Breast epithelium (tissue), 4 donors: ENCODE measurements at regions not wholly inside any gene's neighbourhood (a gene's known extent, or its start where the extent isn't known, plus 50 kb on each side); places are given as distances from the start of the nearest gene placed in this dataset.

Experiments
- DNase-seq, 2 donors: peaks; one replicate each; pipeline ENCODE4 v3.0.0-alpha.2; 2019; ENCODE audit warnings: low spot score in 2 of 2
- H3K27ac ChIP-seq, 2 donors: fragments of 200-600 bp; sonication (generic) in 1 of 2; one replicate each; pipeline ENCODE4 v1.5.1; 2016 to 2019; ENCODE audit warnings: mild to moderate bottlenecking in 1 of 2
- H3K27me3 ChIP-seq, 2 donors: fragments of 200-600 bp; sonication (generic) in 1 of 2; one replicate each; pipeline versions ENCODE4 v1.5.1 to v1.6.0; 2017 to 2019; ENCODE audit warnings: control low read depth in 1 of 2, mild to moderate bottlenecking in 1 of 2
- H3K36me3 ChIP-seq: fragments of 200-600 bp; one replicate; pipeline ENCODE4 v1.5.1; 2019
- H3K4me1 ChIP-seq, 2 donors: fragments of 200-600 bp; sonication (generic); one replicate each; pipeline ENCODE4 v1.5.1; 2016 to 2019; ENCODE audit warnings: control low read depth in 1 of 2
- H3K4me3 ChIP-seq, 3 donors: fragments of 200-600 bp; sonication (generic); 1 replicate in 2 of 3; 2 replicates in 1 of 3; pipeline ENCODE4 v1.5.1; 2016 to 2019; ENCODE audit warnings: mild to moderate bottlenecking in 3 of 3, moderate library complexity in 2 of 3
- H3K9me3 ChIP-seq, 2 donors: fragments of 200-600 bp; sonication (generic) in 1 of 2; one replicate each; pipeline ENCODE4 v1.5.1; 2016 to 2019; ENCODE audit warnings: control low read depth in 1 of 2
- CTCF ChIP-seq, 3 donors: fragments of 450-650 bp; IDR thresholded peaks; one replicate each; pipeline ENCODE4 v1.5.1; 2016 to 2017; ENCODE audit warnings: antibody characterized with exemption in 3 of 3, mild to moderate bottlenecking in 3 of 3, moderate library complexity in 3 of 3
- POLR2A ChIP-seq: fragments of 450-650 bp; IDR thresholded peaks from one replicate; pipeline ENCODE4 v1.6.1; 2016; ENCODE audit warnings: antibody characterized with exemption, mild to moderate bottlenecking, moderate library complexity
- POLR2AphosphoS5 ChIP-seq, 3 donors: sonication (generic); formaldehyde crosslinking; IDR thresholded peaks; one replicate each; pipeline ENCODE4 v1.6.1; 2017; ENCODE audit warnings: antibody characterized with exemption in 3 of 3
- intact Hi-C: fragments of 100-400 bp; cut with DNase I; formaldehyde crosslinking; loops from one replicate; pipeline ENCODE4 v1.15.1; 2023; ENCODE audit warnings: low total_unique reads

GRCh38 chr14:26775765-26776563 is 178.1 kb upstream of the NOVA1 start:
- no peak overlapping the region for H3K27ac ChIP-seq
- no peak for DNase-seq
- H3K36me3 ChIP-seq = no peaks in the 10 kb centered on the region
- H3K9me3 ChIP-seq = no peaks in the 10 kb centered on the region
- no peak overlapping the region for H3K4me3 ChIP-seq
- intact Hi-C loops = loop anchor here (10.0 kb wide), 1 partner anchor 791 kb away; no protein-coding TSS in a partner anchor
- no peaks in the 10 kb centered on the region for H3K4me1 ChIP-seq
- TF ChIP-seq POLR2AphosphoS5 (IDR thresholded peaks at IDR 0.05) (no peak), POLR2A (no peak), CTCF (IDR thresholded peaks at IDR 0.05) (no peak)
- no peaks in the 10 kb centered on the region for H3K27me3 ChIP-seq

- no peak overlapping the region for H3K27ac ChIP-seq
- no peaks in the 10 kb centered on the region for H3K4me1 ChIP-seq
- H3K9me3 ChIP-seq = no peaks in the 10 kb centered on the region
- TF ChIP-seq POLR2AphosphoS5 (IDR thresholded peaks at IDR 0.05) (no peak), POLR2A (no peak), CTCF (IDR thresholded peaks at IDR 0.05) (no peak)
- H3K4me3 ChIP-seq = no peak overlapping the region
- no peak for DNase-seq
- H3K27me3 ChIP-seq = no peaks in the 10 kb centered on the region
- intact Hi-C loops = no loop called here
- H3K36me3 ChIP-seq = no peaks in the 10 kb centered on the region
Measured at GRCh38 chr14:26791117-26791806, 193.4 kb upstream of the NOVA1 start.

GRCh38 chr14:26794731-26795130 is 196.9 kb upstream of the NOVA1 start:
- TF ChIP-seq POLR2A = no peak
- TF ChIP-seq POLR2AphosphoS5 (IDR thresholded peaks at IDR 0.05) = no peak
- Histone ChIP-seq H3K27me3 (no peaks in the 10 kb centered on the region), H3K4me1 (no peaks in the 10 kb centered on the region), H3K36me3 (no peaks in the 10 kb centered on the region), H3K27ac (no peak overlapping the region), H3K9me3 (no peaks in the 10 kb centered on the region), H3K4me3 (no peak overlapping the region)
- intact Hi-C loops = no loop called here
- no peak for DNase-seq

GRCh38 chr14:26808407-26808806 is 210.6 kb upstream of the NOVA1 start:
- no peaks in the 10 kb centered on the region for H3K9me3 ChIP-seq
- H3K4me3 ChIP-seq = no peak overlapping the region
- TF ChIP-seq POLR2A = no peak
- TF ChIP-seq CTCF (IDR thresholded peaks at IDR 0.05) = no peak
- no peak for TF ChIP-seq POLR2AphosphoS5 (IDR thresholded peaks at IDR 0.05)
- intact Hi-C loops = loop anchor here (5.0 kb wide), 1 partner anchor 1949 kb away; no protein-coding TSS in a partner anchor
- no peaks in the 10 kb centered on the region for H3K4me1 ChIP-seq
- no peaks in the 10 kb centered on the region for H3K27me3 ChIP-seq
- no peak overlapping the region for H3K27ac ChIP-seq
- no peak for DNase-seq
- H3K36me3 ChIP-seq = no peaks in the 10 kb centered on the region

GRCh38 chr14:26810631-26811030 is 212.8 kb upstream of the NOVA1 start:
- no peaks in the 10 kb centered on the region for H3K4me1 ChIP-seq
- H3K27me3 ChIP-seq = no peaks in the 10 kb centered on the region
- H3K9me3 ChIP-seq = no peaks in the 10 kb centered on the region
- H3K4me3 ChIP-seq = no peak overlapping the region
- no peak for DNase-seq
- no peak for TF ChIP-seq POLR2AphosphoS5 (IDR thresholded peaks at IDR 0.05)
- no peak for TF ChIP-seq POLR2A
- TF ChIP-seq CTCF (IDR thresholded peaks at IDR 0.05) = no peak
- H3K27ac ChIP-seq = no peak overlapping the region
- H3K36me3 ChIP-seq = no peaks in the 10 kb centered on the region
- intact Hi-C loops = no loop called here
